GM21529 (cell line): ENCODE measurements at regions not wholly inside any gene's neighbourhood (a gene's known extent, or its start where the extent isn't known, plus 50 kb on each side); places are given as distances from the start of the nearest gene placed in this dataset.

Source experiments
- ATAC-seq: cut with Tn5 transposase; IDR thresholded peaks from one replicate; pipeline ENCODE4 v1.9.1; 2021; ENCODE audit not compliant: unreplicated experiment

GRCh38 chr13:72384186-72384823 is 343.1 kb downstream of the MZT1 start:
- ATAC-seq = no peak

GRCh38 chr13:72383646-72384045 is 343.8 kb downstream of the MZT1 start:
- no peak for ATAC-seq

GRCh38 chr13:72379581-72379980 is 347.8 kb downstream of the MZT1 start:
- no peak for ATAC-seq

GRCh38 chr13:72368031-72368430 is 359.4 kb downstream of the MZT1 start:
- ATAC-seq = no peak

GRCh38 chr13:72346716-72347115 is 380.7 kb downstream of the MZT1 start:
- no peak for ATAC-seq

- no peak for ATAC-seq
Observed at GRCh38 chr13:72342364-72342763, 385.1 kb downstream of the MZT1 start.

- no peak for ATAC-seq
Observed at GRCh38 chr13:72341904-72342303, 385.5 kb downstream of the MZT1 start.

GRCh38 chr13:72317346-72318109 is 409.9 kb downstream of the MZT1 start:
- no peak for ATAC-seq

- no peak for ATAC-seq
Observed at GRCh38 chr13:72316716-72317115, 410.7 kb downstream of the MZT1 start.

GRCh38 chr13:72315312-72315711 is 412.1 kb downstream of the MZT1 start:
- no peak for ATAC-seq

GRCh38 chr13:72314210-72314609 is 413.2 kb downstream of the MZT1 start:
- no peak for ATAC-seq

- no peak for ATAC-seq
Observed at GRCh38 chr13:72313546-72313945, 413.9 kb downstream of the MZT1 start.

GRCh38 chr13:72303941-72304746 is 423.3 kb downstream of the MZT1 start:
- ATAC-seq = no peak

GRCh38 chr13:72296246-72296645 is 429.2 kb upstream of the DACH1 start:
- no peak for ATAC-seq

GRCh38 chr13:72295153-72295552 is 428.1 kb upstream of the DACH1 start:
- ATAC-seq = no peak

- ATAC-seq = no peak
Observed at GRCh38 chr13:72293206-72293605, 426.2 kb upstream of the DACH1 start.

GRCh38 chr13:72290962-72291681 is 424.1 kb upstream of the DACH1 start:
- no peak for ATAC-seq

GRCh38 chr13:72286421-72286820 is 419.4 kb upstream of the DACH1 start:
- ATAC-seq = no peak

GRCh38 chr13:72284791-72285190 is 417.8 kb upstream of the DACH1 start:
- ATAC-seq = no peak

- ATAC-seq = no peak
Observed at GRCh38 chr13:72261732-72262131, 394.7 kb upstream of the DACH1 start.

GRCh38 chr13:72259528-72259927 is 392.5 kb upstream of the DACH1 start:
- no peak for ATAC-seq
